GM12865 (cell line): ENCODE measurements at regions not wholly inside any gene's neighbourhood (a gene's known extent, or its start where the extent isn't known, plus 50 kb on each side); places are given as distances from the start of the nearest gene placed in this dataset.
"Not testable (repeated sequence)": the region's sequence is repeated elsewhere in the genome, so short reads cannot be mapped to it uniquely, and the experiment has no call there.

ENCODE experiments used
- DNase-seq: peaks from one replicate; pipeline ENCODE4 v3.0.0; 2010; ENCODE audit warnings: low read depth
- H3K4me3 ChIP-seq: 2 replicates; pipeline ENCODE4 v1.5.1; 2011; ENCODE audit warnings: mild to moderate bottlenecking, low read depth, low read length, control low read depth
- TF ChIP-seq, protein P1 (sequence below): IDR thresholded peaks from 2 replicates; pipeline ENCODE4 v1.5.1; 2011; ENCODE audit warnings: low read length, control low read depth, low read depth, inconsistent platforms; ENCODE audit not compliant: insufficient read depth; ENCODE audit errors: missing control alignments

DNA sequence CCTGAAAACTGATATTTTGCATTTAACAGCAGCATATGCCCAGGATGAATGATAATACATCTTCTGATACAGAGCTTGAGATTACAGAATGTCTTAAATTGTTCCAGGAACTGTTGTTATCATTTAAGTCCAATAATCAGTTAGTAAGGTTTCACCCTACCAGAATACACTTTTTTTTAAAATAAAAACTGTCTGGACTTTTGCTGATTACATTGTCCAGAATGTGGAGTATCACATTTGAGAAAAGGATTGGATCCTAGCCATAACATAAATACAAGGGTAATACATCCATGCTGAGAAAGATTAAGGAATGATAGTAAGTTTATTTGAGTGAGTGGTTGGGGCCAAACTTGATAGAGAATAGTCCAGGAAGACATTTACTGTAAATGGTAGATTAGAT is 71.0 kb downstream of the SEPTIN7 start:
- DNase-seq, result no peak
- H3K4me3 ChIP-seq, result no peak overlapping the region

DNA sequence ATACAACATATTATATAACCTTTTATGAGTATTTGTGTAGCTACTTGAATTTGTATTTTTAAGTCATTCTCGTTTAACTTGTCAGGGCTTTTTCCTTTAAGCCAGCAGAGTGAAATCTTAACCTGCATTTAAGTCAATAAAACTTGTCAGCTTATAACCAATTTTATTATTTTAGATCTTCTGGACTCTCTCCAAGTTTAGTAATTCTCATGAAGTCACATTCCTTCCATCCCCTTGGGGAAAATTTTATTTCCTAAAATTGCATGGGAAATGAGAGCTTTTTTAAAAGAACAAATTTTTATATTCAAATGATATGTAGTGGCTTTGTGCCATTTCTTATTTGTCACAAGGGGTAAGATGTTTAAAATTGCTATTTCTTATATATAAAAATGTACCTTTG is 74.0 kb downstream of the SEPTIN7 start:
- no peak for DNase-seq
- H3K4me3 ChIP-seq, result no peak overlapping the region
- TF ChIP-seq, protein P1, sequence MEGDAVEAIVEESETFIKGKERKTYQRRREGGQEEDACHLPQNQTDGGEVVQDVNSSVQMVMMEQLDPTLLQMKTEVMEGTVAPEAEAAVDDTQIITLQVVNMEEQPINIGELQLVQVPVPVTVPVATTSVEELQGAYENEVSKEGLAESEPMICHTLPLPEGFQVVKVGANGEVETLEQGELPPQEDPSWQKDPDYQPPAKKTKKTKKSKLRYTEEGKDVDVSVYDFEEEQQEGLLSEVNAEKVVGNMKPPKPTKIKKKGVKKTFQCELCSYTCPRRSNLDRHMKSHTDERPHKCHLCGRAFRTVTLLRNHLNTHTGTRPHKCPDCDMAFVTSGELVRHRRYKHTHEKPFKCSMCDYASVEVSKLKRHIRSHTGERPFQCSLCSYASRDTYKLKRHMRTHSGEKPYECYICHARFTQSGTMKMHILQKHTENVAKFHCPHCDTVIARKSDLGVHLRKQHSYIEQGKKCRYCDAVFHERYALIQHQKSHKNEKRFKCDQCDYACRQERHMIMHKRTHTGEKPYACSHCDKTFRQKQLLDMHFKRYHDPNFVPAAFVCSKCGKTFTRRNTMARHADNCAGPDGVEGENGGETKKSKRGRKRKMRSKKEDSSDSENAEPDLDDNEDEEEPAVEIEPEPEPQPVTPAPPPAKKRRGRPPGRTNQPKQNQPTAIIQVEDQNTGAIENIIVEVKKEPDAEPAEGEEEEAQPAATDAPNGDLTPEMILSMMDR, result no peak

More for the DNA sequence above, 71.0 kb downstream of the SEPTIN7 start:
- TF ChIP-seq, protein P1, result no peak

DNA sequence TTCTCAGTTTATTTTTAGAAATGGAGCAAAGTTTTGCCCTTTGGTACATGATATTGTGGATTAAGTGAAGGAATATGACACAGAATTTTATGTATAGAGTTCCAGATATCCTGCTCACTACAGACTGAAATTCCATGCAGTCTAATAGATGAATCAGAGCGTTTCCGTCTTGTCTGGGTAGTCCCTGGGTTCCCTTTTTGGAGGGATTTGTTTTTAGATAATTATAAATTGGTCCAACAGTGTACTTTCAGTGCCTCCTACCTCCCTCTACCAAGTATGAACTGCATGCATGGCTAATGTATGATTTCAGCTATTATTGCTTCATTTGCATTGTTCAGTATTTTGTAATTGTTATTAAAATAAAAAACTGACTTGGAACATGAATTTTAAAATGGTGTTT is 74.4 kb downstream of the SEPTIN7 start:
- DNase-seq, result no peak
- TF ChIP-seq, protein P1, result no peak
- H3K4me3 ChIP-seq, result no peak overlapping the region

DNA sequence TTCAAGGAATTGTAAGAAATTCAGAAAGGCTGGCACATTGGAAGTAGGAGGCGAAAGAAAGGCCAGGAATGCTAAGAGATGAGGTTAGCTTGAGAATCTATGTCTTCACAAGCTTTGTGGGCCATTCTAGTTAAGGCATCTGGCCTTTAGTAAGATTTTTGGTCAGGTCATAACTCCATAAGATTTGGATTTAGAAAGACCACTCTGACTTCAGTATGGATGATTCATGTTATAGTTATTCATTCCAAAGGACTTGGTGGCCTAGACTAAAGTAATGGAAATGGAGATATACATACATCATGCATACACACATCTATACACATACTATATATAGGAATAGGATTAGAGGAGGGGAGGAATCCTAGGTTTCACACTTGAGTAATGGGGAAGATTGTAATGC is 77.5 kb downstream of the SEPTIN7 start:
- no peak for DNase-seq

DNA sequence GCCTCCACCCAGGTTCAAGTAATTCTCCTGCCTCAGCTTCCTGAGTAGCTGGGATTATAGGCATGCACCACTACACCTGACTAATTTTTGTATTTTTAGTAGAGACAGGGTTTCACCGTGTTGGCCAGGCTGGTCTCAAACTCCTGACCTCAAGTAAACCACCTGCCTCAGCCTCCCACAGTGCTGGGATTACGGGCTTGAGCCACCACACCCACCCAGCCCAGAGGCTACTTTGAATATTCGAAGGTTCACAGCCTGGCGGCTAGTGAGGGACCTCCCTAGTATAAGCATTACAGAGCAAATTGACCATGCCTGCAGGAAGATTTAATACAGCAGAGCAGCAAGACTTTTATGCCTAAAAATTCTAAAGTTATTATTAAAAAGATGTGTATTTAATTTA is 86.6 kb downstream of the SEPTIN7 start:
- not testable (repeated sequence) for DNase-seq, H3K4me3 ChIP-seq

More for the DNA sequence above, 77.5 kb downstream of the SEPTIN7 start:
- H3K4me3 ChIP-seq, result no peak overlapping the region
- TF ChIP-seq, protein P1, result no peak

DNA sequence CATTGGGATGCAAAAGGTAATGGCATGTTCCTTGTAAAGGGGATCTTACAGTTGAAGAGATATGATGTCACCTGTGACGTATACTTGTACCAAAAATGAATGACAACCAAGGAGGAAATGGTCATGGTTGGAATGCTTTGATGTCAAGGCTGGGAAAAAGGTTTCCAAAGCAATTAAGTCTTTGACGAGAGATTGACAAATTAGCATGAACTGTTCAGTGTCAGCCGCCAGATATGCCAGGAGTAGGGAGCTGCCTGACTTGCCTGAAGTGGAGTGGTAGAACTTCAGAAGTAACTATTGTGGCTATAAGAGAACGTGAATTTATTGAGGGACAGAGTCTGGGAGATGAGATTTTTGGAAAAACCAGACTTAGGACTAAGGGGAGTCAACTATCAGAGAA is 88.1 kb downstream of the SEPTIN7 start:
- no peak overlapping the region for H3K4me3 ChIP-seq
- DNase-seq, result no peak
- TF ChIP-seq, protein P1, result no peak

DNA sequence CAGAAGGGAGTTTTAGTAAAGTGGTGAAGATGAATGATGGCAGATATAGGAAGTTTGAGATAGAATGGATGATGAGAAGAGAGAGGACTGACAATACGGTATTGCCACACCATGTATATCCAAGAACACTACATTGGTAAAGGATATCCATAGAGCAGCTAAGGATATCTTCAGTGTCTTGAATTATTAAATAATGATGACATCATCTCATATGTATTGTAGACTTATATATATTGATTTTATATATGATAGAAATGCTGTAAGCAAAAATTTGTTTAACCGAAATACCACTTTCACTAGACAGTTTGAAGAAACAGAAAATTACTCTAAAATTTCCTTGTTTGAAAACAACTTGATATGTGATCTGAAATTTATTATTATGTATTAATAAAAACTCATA is 89.0 kb downstream of the SEPTIN7 start:
- no peak for DNase-seq
- H3K4me3 ChIP-seq, result no peak overlapping the region
- TF ChIP-seq, protein P1, result no peak
